Hepatocyte (in vitro differentiated cells): ENCODE measurements at regions not wholly inside any gene's neighbourhood (a gene's known extent, or its start where the extent isn't known, plus 50 kb on each side); places are given as distances from the start of the nearest gene placed in this dataset.

Experiments
- DNase-seq: peaks from one replicate; pipeline ENCODE4 v3.0.0-alpha.2; 2016; ENCODE audit warnings: low spot score
- H2AFZ ChIP-seq: fragments of 200-600 bp; sonication (generic); 2 replicates; pipeline ENCODE4 v1.6.0; 2016; ENCODE audit warnings: antibody characterized with exemption, mild to moderate bottlenecking
- H3K27ac ChIP-seq: fragments of 200-600 bp; sonication (generic); 2 replicates; pipeline ENCODE4 v1.5.1; 2016; ENCODE audit warnings: mild to moderate bottlenecking
- H3K27me3 ChIP-seq: fragments of 200-600 bp; sonication (generic); 2 replicates; pipeline ENCODE4 v1.6.1; 2016
- H3K36me3 ChIP-seq: fragments of 200-600 bp; sonication (generic); replicated peaks from 2 replicates; pipeline ENCODE4 v1.5.1; 2016; ENCODE audit warnings: low read depth; ENCODE audit not compliant: insufficient read depth
- H3K4me1 ChIP-seq: fragments of 200-600 bp; sonication (generic); 2 replicates; pipeline ENCODE4 v1.5.1; 2016; ENCODE audit warnings: mild to moderate bottlenecking, moderate library complexity; ENCODE audit not compliant: insufficient read depth
- H3K4me2 ChIP-seq: fragments of 200-600 bp; sonication (generic); 2 replicates; pipeline ENCODE4 v1.6.0; 2016
- H3K4me3 ChIP-seq: fragments of 200-600 bp; sonication (generic); 2 replicates; pipeline ENCODE4 v1.5.1; 2016; ENCODE audit warnings: mild to moderate bottlenecking
- H3K79me2 ChIP-seq: fragments of 200-600 bp; sonication (generic); 2 replicates; pipeline ENCODE4 v1.6.0; 2017; ENCODE audit warnings: mild to moderate bottlenecking
- H3K9me2 ChIP-seq: fragments of 200-600 bp; sonication (generic); replicated peaks from 2 replicates; pipeline ENCODE4 v1.6.0; 2017; ENCODE audit warnings: mild to moderate bottlenecking; ENCODE audit not compliant: insufficient read depth
- H3K9me3 ChIP-seq: fragments of 200-600 bp; sonication (generic); 2 replicates; pipeline ENCODE4 v1.5.1; 2016; ENCODE audit warnings: low read depth, mild to moderate bottlenecking
- H4K20me1 ChIP-seq: fragments of 200-600 bp; sonication (generic); 2 replicates; pipeline ENCODE4 v1.6.0; 2016; ENCODE audit warnings: mild to moderate bottlenecking; ENCODE audit not compliant: insufficient read depth, poor library complexity, severe bottlenecking
- CTCF ChIP-seq: fragments of 200-600 bp; sonication (generic); IDR thresholded peaks from 2 replicates; pipeline ENCODE4 v1.5.1; 2016; ENCODE audit warnings: antibody characterized with exemption, mild to moderate bottlenecking; ENCODE audit not compliant: poor library complexity
- EZH2 ChIP-seq: fragments of 200-600 bp; sonication (generic); IDR thresholded peaks from 2 replicates; pipeline ENCODE4 v1.6.1; 2016; ENCODE audit warnings: antibody characterized with exemption, mild to moderate bottlenecking, borderline replicate concordance
- EZH2phosphoT487 ChIP-seq: fragments of 200-600 bp; sonication (generic); IDR thresholded peaks from one replicate; pipeline ENCODE4 v1.6.1; 2018; ENCODE audit warnings: antibody characterized with exemption, mild to moderate bottlenecking, low read depth, moderate library complexity; ENCODE audit not compliant: unreplicated experiment, severe bottlenecking
- WGBS: methylation state at CpG from one replicate; pipeline ENCODE4 v1.1.6; 2016; ENCODE audit warnings: low lambda C conversion rate; ENCODE audit errors: missing lambda C conversion rate; 5-methylcytosine and 5-hydroxymethylcytosine counted together

GRCh38 chr5:6261668-6262067, 116.7 kb downstream of the MED10 start:
- no peaks in the 10 kb centered on the region for H3K9me2 ChIP-seq
- no peak overlapping the region for H3K27ac ChIP-seq
- TF ChIP-seq EZH2phosphoT487, result no peak
- no peak for TF ChIP-seq CTCF
- TF ChIP-seq EZH2, result no peak
- H3K27me3 ChIP-seq, result no peaks in the 10 kb centered on the region
- no peaks in the 10 kb centered on the region for H4K20me1 ChIP-seq
- H3K36me3 ChIP-seq, result no peaks in the 10 kb centered on the region
- no peak overlapping the region for H2AFZ ChIP-seq
- no peak overlapping the region for H3K4me2 ChIP-seq
- WGBS, result 76% methylated on average over 4 of the region's 4 CpGs
- H3K79me2 ChIP-seq, result no peaks in the 10 kb centered on the region
- H3K4me1 ChIP-seq, result no peaks in the 10 kb centered on the region
- no peak overlapping the region for H3K4me3 ChIP-seq
- no peak for DNase-seq
- H3K9me3 ChIP-seq, result no peaks in the 10 kb centered on the region

- 85% methylated on average over 3 of the region's 3 CpGs for WGBS
These were observed 117.1 kb downstream of the MED10 start for GRCh38 chr5:6261256-6261655.

GRCh38 chr5:6260846-6261245, 117.5 kb downstream of the MED10 start:
- Histone ChIP-seq H3K4me2 (no peak overlapping the region), H3K4me3 (no peak overlapping the region), H3K9me3 (no peaks in the 10 kb centered on the region), H2AFZ (no peak overlapping the region), H3K4me1 (no peaks in the 10 kb centered on the region), H3K36me3 (no peaks in the 10 kb centered on the region), H3K27ac (no peak overlapping the region), H4K20me1 (no peaks in the 10 kb centered on the region), H3K27me3 (no peaks in the 10 kb centered on the region), H3K79me2 (no peaks in the 10 kb centered on the region), H3K9me2 (no peaks in the 10 kb centered on the region)
- DNase-seq, result no peak
- WGBS, result 54% methylated on average over 3 of the region's 3 CpGs
- TF ChIP-seq EZH2phosphoT487, result no peak
- TF ChIP-seq CTCF, result no peak
- TF ChIP-seq EZH2, result no peak

More at GRCh38 chr5:6261256-6261655, 117.1 kb downstream of the MED10 start:
- H3K4me2 ChIP-seq, result no peak overlapping the region
- no peaks in the 10 kb centered on the region for H3K36me3 ChIP-seq
- H3K9me3 ChIP-seq, result no peaks in the 10 kb centered on the region
- H3K9me2 ChIP-seq, result no peaks in the 10 kb centered on the region
- H4K20me1 ChIP-seq, result no peaks in the 10 kb centered on the region
- H3K79me2 ChIP-seq, result no peaks in the 10 kb centered on the region
- no peak overlapping the region for H2AFZ ChIP-seq
- H3K4me3 ChIP-seq, result no peak overlapping the region
- DNase-seq, result no peak
- H3K4me1 ChIP-seq, result no peaks in the 10 kb centered on the region
- TF ChIP-seq EZH2, result no peak
- TF ChIP-seq EZH2phosphoT487, result no peak
- TF ChIP-seq CTCF, result no peak
- no peak overlapping the region for H3K27ac ChIP-seq
- no peaks in the 10 kb centered on the region for H3K27me3 ChIP-seq

- 41% methylated on average over 3 of the region's 3 CpGs for WGBS
- no peak for DNase-seq
- Histone ChIP-seq H3K9me3 (no peaks in the 10 kb centered on the region), H4K20me1 (no peaks in the 10 kb centered on the region), H3K4me2 (no peak overlapping the region), H3K79me2 (no peaks in the 10 kb centered on the region), H3K4me1 (no peaks in the 10 kb centered on the region), H3K36me3 (no peaks in the 10 kb centered on the region), H3K27me3 (no peaks in the 10 kb centered on the region), H3K9me2 (no peaks in the 10 kb centered on the region), H3K4me3 (no peak overlapping the region), H2AFZ (no peak overlapping the region), H3K27ac (no peak overlapping the region)
- TF ChIP-seq EZH2phosphoT487 (no peak), CTCF (no peak), EZH2 (no peak)
These were observed 121.4 kb downstream of the MED10 start for GRCh38 chr5:6256901-6257300.
